ENCODE measurements at regions not wholly inside any gene's neighbourhood (a gene's known extent, or its start where the extent isn't known, plus 50 kb on each side); places are given as distances from the start of the nearest gene placed in this dataset.

GRCh38 chr4:151990201-151990600 lies 229.4 kb upstream of the GATB start:
- TF ChIP-seq CTCF (IDR thresholded peaks at IDR 0.05) (no peak), POLR2A (IDR thresholded peaks at IDR 0.05) (no peak)
